ENCODE measurements at regions not wholly inside any gene's neighbourhood (a gene's known extent, or its start where the extent isn't known, plus 50 kb on each side); places are given as distances from the start of the nearest gene placed in this dataset.

DNA sequence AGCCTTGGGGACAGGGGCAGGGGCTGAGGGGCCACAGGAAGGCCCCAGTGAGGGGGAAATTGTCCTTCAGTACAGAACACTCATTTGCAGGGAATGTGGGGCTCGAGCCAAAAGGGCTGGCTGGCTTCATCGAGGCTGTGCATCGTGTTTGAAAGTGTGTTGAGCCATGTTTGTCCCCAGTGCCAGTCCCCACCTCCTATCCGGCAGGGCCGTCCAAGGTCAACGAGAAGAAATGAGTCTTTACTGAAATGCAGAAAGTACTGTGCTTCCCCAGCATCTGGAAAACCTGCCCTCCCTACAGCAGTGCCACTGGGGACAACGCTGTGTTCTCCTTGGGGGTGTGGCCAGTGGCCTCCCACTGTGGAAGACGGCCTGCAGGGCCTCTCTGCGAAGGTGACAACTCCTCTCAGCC lies 214.1 kb downstream of the KLF6 start:
- no peak overlapping the region for H3K4me3 ChIP-seq (ENCODE audit: control insufficient read depth, low read depth, low read length)
- no peak for DNase-seq (ENCODE audit: low read depth)
- TF ChIP-seq, protein P1, sequence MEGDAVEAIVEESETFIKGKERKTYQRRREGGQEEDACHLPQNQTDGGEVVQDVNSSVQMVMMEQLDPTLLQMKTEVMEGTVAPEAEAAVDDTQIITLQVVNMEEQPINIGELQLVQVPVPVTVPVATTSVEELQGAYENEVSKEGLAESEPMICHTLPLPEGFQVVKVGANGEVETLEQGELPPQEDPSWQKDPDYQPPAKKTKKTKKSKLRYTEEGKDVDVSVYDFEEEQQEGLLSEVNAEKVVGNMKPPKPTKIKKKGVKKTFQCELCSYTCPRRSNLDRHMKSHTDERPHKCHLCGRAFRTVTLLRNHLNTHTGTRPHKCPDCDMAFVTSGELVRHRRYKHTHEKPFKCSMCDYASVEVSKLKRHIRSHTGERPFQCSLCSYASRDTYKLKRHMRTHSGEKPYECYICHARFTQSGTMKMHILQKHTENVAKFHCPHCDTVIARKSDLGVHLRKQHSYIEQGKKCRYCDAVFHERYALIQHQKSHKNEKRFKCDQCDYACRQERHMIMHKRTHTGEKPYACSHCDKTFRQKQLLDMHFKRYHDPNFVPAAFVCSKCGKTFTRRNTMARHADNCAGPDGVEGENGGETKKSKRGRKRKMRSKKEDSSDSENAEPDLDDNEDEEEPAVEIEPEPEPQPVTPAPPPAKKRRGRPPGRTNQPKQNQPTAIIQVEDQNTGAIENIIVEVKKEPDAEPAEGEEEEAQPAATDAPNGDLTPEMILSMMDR (IDR thresholded peaks at IDR 0.05; ENCODE audit: control insufficient read depth, insufficient read depth, low read depth, low read length, missing control alignments), result no peak

DNA sequence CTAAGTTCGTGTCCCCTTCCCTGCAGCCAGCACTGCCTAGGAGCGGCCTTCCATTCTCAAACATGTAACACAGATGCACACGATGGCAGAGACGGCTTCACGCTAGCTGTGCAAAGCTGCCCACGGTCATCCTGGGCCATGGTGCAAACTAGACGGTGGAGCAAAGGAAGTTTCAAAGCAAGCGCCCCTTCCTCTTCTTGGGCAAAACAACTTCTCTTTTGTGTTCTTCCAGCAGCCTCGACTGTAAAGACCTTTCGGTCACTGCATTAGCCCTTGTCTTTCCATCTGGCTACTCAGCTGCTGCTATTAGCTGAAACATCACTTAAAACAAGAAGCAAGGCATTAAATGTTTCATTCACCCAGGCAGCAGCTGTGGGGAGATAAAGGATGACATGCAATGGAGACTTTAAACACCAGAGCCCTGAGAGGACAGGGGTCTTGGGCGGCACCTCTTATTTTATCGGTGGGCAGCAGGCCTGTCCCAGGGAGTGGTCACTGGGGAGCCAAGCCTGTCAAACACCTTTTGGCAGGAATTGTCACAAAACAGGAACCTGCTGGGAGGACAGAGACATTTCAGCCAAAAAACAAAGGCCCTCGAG lies 214.8 kb downstream of the KLF6 start:
- DNase-seq (ENCODE audit: low read depth), result no peak
- no peak overlapping the region for H3K4me3 ChIP-seq (ENCODE audit: control insufficient read depth, low read depth, low read length)
- TF ChIP-seq, protein P1 (IDR thresholded peaks at IDR 0.05; ENCODE audit: control insufficient read depth, insufficient read depth, low read depth, low read length, missing control alignments), result no peak

DNA sequence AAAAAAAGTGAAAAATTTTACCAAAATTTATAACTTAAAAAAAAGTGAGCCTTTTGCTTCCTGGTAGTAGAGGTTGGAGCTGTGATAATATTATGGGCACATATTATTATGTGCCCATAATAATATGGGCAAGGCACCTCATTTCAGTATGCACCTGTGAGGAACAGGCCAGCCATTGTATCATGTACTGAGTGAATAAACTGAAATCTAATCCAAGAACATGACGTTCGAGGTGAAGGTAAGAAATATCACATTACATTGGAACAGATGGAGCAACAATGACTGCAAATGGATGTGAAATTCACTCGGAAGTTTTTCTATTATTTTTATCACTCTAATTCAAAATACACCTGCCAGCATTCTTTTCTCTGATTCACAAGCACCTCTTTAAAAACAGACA lies 216.0 kb downstream of the KLF6 start:
- TF ChIP-seq, protein P1 (IDR thresholded peaks at IDR 0.05; ENCODE audit: control insufficient read depth, insufficient read depth, low read depth, low read length, missing control alignments), result no peak
- no peak for DNase-seq (ENCODE audit: low read depth)
- no peak overlapping the region for H3K4me3 ChIP-seq (ENCODE audit: control insufficient read depth, low read depth, low read length)

DNA sequence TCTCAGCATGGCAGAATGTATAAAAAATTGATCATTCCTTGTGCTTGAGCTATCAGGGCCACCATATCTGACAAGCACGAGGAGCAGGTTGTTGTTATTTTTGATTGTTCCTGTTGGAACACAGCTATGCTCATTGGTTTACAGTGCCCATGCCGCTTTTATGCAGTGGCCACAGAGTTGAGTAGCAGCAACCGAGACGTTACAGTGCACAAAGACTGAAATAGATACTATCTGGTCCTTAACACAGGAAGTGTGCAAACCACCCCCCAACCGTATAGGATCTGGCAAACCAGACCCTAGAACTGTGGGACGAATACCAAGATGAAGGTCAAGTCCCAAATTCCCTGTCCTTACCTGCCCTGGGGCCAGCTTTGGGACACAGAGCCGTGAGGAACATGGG lies 216.6 kb downstream of the KLF6 start:
- TF ChIP-seq, protein P1 (IDR thresholded peaks at IDR 0.05; ENCODE audit: control insufficient read depth, insufficient read depth, low read depth, low read length, missing control alignments), result no peak
- H3K4me3 ChIP-seq (ENCODE audit: control insufficient read depth, low read depth, low read length), result no peak overlapping the region
- no peak for DNase-seq (ENCODE audit: low read depth)

DNA sequence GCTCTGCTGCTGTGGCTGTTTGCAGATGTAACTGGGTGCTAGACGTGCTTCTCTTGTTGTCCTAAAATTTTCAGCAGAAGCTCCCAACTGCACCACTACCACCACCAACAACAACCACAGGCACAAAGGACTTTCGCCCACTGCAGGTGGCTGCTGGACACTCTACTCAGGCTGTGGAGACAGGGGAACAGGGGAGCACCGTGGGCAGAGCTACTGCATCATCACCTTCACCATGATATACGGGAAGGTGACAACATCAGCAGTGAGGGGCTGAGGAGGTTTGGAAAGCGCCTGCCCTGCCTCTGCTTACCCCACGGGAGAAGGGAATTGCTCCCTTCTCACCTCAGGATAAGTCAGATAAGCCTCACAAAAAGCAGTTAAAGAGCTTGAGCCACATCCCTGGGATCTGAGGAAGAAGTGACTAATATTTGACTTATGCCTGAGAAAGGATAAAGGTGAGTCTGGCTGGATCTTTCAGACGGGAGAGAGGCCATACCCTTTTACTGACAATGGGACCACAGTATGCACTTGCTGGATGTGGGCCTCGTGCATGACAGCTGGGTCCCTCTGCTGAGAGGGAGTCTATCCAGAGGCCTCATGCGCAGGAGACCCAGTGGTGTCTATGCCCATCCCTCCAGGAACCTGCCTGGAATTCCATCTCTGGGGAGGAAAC lies 217.6 kb downstream of the KLF6 start:
- TF ChIP-seq, protein P1 (IDR thresholded peaks at IDR 0.05; ENCODE audit: control insufficient read depth, insufficient read depth, low read depth, low read length, missing control alignments), result no peak
- DNase-seq (ENCODE audit: low read depth), result no peak
- H3K4me3 ChIP-seq (ENCODE audit: control insufficient read depth, low read depth, low read length), result no peak overlapping the region

DNA sequence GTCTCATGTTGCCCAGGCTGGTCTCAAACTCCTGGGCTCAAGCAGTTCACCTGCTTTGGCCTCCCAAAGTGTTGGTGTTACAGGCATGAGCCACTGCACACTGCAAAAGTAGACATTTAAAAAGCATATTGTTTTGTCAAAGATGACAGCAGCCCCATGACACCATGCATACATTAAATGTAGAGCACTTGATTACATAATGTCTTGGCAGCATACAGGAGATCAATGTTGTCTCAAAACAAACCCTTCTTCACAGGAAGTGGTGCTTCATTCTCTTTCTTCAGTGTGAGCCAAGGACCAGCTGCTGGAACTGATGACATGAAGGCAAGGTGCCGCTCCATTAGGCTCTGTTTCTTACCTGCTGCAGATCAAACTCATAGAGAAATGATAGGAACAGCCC lies 218.4 kb downstream of the KLF6 start:
- TF ChIP-seq, protein P1 (IDR thresholded peaks at IDR 0.05; ENCODE audit: control insufficient read depth, insufficient read depth, low read depth, low read length, missing control alignments), result no peak
- no peak for DNase-seq (ENCODE audit: low read depth)
- H3K4me3 ChIP-seq (ENCODE audit: control insufficient read depth, low read depth, low read length), result no peak overlapping the region
